Nephron progenitor cell (in vitro differentiated cells): ENCODE measurements at regions not wholly inside any gene's neighbourhood (a gene's known extent, or its start where the extent isn't known, plus 50 kb on each side); places are given as distances from the start of the nearest gene placed in this dataset.

Experiments
- DNase-seq: peaks from one replicate; pipeline ENCODE4 v3.0.0; 2021
- H3K27ac Mint-ChIP-seq: 2 replicates; pipeline ENCODE4 v1.8.0; 2021; ENCODE audit warnings: mild to moderate bottlenecking, moderate library complexity, mixed read lengths
- H3K27me3 Mint-ChIP-seq: 2 replicates; pipeline ENCODE4 v1.8.0; 2021; ENCODE audit warnings: mild to moderate bottlenecking, low read depth, mixed read lengths; ENCODE audit not compliant: poor library complexity
- H3K36me3 Mint-ChIP-seq: 2 replicates; pipeline ENCODE4 v1.8.0; 2021; ENCODE audit warnings: low read depth, mixed read lengths
- H3K4me1 Mint-ChIP-seq: 2 replicates; pipeline ENCODE4 v1.8.0; 2021; ENCODE audit warnings: mixed read lengths
- H3K4me3 Mint-ChIP-seq: 2 replicates; pipeline ENCODE4 v1.8.0; 2021; ENCODE audit warnings: mild to moderate bottlenecking, moderate library complexity, mixed read lengths
- H3K9me3 Mint-ChIP-seq: 2 replicates; pipeline ENCODE4 v1.8.0; 2021; ENCODE audit warnings: mild to moderate bottlenecking, moderate library complexity, mixed read lengths
- TF ChIP-seq, protein P1 (sequence below): fragments of 200-600 bp; sonication (generic); IDR thresholded peaks from 2 replicates; pipeline ENCODE4 v1.5.0; 2021; ENCODE audit warnings: antibody characterized with exemption

DNA sequence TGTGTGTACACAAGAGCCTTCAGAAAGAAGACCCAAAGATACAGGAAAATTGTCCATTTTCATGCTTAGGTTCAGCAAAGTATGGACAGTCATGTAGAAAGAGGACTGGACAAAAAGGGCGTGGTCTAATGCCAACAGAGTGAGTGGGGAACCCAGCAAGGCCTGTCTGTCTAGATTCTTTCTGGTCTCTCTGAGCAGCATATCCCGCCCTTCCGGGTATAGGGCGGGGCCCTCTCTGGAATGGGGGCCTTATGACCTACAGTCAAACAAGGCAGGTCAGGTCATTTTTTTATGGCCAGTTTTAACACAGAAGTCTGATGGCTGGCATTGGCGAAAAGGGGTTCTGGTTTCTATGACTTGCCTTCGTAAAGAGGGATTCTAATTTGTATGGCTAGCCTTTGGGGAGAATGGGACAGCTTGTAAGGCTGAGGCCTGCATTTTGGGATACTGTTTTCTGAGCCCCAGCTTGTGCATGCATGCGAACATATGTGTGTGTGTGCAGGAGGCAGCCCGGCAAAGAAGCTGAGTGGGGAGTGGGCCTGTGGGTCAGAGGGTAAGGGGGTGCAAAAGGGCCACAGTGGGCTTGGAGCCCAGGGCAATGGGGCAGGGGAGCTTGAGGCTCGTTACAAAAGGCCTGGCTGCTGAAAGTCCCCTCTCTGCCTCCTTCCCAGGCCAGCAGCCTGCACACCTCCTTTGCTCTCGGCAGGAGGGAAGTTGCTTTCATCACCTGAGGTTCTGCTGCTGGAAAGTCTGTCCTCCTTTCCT is 130.5 kb upstream of the B3GAT1 start:
- Mint-ChIP-seq H3K36me3 (no peaks in the 10 kb centered on the region), H3K4me3 (no peak overlapping the region), H3K4me1 (peaks cover 16% of the 10 kb centered on the region), H3K9me3 (no peaks in the 10 kb centered on the region), H3K27ac (no peak overlapping the region), H3K27me3 (peaks cover 19% of the 10 kb centered on the region)
- TF ChIP-seq, protein P1, sequence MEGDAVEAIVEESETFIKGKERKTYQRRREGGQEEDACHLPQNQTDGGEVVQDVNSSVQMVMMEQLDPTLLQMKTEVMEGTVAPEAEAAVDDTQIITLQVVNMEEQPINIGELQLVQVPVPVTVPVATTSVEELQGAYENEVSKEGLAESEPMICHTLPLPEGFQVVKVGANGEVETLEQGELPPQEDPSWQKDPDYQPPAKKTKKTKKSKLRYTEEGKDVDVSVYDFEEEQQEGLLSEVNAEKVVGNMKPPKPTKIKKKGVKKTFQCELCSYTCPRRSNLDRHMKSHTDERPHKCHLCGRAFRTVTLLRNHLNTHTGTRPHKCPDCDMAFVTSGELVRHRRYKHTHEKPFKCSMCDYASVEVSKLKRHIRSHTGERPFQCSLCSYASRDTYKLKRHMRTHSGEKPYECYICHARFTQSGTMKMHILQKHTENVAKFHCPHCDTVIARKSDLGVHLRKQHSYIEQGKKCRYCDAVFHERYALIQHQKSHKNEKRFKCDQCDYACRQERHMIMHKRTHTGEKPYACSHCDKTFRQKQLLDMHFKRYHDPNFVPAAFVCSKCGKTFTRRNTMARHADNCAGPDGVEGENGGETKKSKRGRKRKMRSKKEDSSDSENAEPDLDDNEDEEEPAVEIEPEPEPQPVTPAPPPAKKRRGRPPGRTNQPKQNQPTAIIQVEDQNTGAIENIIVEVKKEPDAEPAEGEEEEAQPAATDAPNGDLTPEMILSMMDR: no peak
- DNase-seq: no peak

DNA sequence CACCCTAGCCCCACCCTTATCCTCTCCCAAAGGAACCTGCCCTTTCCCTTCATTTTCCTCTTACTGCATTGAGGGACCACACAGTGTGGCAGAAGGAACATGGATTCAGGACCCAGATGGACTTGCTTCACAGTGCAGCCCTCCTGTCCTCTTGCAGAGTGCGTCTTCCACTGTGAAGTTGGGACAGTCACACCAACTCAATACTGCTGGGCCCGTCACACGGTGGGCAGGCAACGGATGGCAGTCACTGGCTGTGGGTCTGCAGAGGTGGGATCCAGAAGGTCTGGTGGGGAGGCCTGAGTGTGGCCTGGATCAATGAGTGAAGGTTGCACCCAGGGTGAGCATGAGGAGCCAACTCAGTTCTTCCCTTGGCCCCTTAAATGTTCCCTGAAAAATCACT is 129.9 kb upstream of the B3GAT1 start:
- H3K27me3 Mint-ChIP-seq: peaks cover 19% of the 10 kb centered on the region

GRCh38 chr11:134541355-134541754 is 129.3 kb upstream of the B3GAT1 start:
- H3K36me3 Mint-ChIP-seq: no peaks in the 10 kb centered on the region
- no peak overlapping the region for H3K27ac Mint-ChIP-seq
- peaks cover 25% of the 10 kb centered on the region for H3K4me1 Mint-ChIP-seq
- no peak overlapping the region for H3K4me3 Mint-ChIP-seq
- no peak for DNase-seq
- H3K27me3 Mint-ChIP-seq: peaks cover 19% of the 10 kb centered on the region
- TF ChIP-seq, protein P1: no peak
- no peaks in the 10 kb centered on the region for H3K9me3 Mint-ChIP-seq

More for the DNA sequence above, 129.9 kb upstream of the B3GAT1 start:
- H3K9me3 Mint-ChIP-seq: no peaks in the 10 kb centered on the region
- H3K4me3 Mint-ChIP-seq: no peak overlapping the region
- H3K36me3 Mint-ChIP-seq: no peaks in the 10 kb centered on the region
- H3K4me1 Mint-ChIP-seq: peaks cover 20% of the 10 kb centered on the region
- TF ChIP-seq, protein P1: no peak
- H3K27ac Mint-ChIP-seq: no peak overlapping the region
- no peak for DNase-seq

- no peaks in the 10 kb centered on the region for H3K9me3 Mint-ChIP-seq
- TF ChIP-seq, protein P1: no peak
- DNase-seq: no peak
- no peak overlapping the region for H3K4me3 Mint-ChIP-seq
- H3K27ac Mint-ChIP-seq: no peak overlapping the region
- peaks cover 12% of the 10 kb centered on the region for H3K27me3 Mint-ChIP-seq
- peaks cover 32% of the 10 kb centered on the region for H3K4me1 Mint-ChIP-seq
- no peaks in the 10 kb centered on the region for H3K36me3 Mint-ChIP-seq
Observed at GRCh38 chr11:134539285-134539684, 127.2 kb upstream of the B3GAT1 start.

- Mint-ChIP-seq H3K9me3 (no peaks in the 10 kb centered on the region), H3K27me3 (peaks cover 7% of the 10 kb centered on the region), H3K36me3 (no peaks in the 10 kb centered on the region), H3K4me1 (peaks cover 32% of the 10 kb centered on the region), H3K27ac (no peak overlapping the region), H3K4me3 (no peak overlapping the region)
- no peak for DNase-seq
- TF ChIP-seq, protein P1: no peak
Observed at GRCh38 chr11:134538742-134539141, 126.7 kb upstream of the B3GAT1 start.

DNA sequence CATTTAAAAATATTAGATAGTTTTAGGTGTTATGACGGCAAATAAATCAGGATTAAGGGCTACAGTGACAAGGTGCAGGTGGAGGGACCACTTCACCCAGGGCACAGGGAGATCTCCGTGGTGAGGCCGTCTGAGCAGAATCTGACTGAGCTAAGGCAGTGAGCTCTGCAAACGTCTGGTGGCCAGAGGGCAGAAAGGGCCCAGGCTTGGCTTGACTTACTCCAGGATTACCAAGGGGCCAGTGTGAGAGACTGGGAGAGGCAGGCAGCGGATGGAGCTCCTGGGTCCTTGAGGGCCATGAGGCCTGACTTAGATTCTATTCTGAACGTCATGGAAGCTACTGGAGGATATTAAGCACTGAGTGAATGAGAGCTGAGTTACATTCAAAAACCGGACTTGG is 125.9 kb upstream of the B3GAT1 start:
- Mint-ChIP-seq H3K27ac (peak overlapping the region; percentile 4), H3K9me3 (no peaks in the 10 kb centered on the region), H3K36me3 (no peaks in the 10 kb centered on the region), H3K27me3 (peaks cover 11% of the 10 kb centered on the region), H3K4me1 (peaks cover 32% of the 10 kb centered on the region), H3K4me3 (no peak overlapping the region)
- TF ChIP-seq, protein P1: no peak
- DNase-seq: no peak
